ENCODE measurements at regions not wholly inside any gene's neighbourhood (a gene's known extent, or its start where the extent isn't known, plus 50 kb on each side); places are given as distances from the start of the nearest gene placed in this dataset.
"Not testable (repeated sequence)": the region's sequence is repeated elsewhere in the genome, so short reads cannot be mapped to it uniquely, and the experiment has no call there.

DNA sequence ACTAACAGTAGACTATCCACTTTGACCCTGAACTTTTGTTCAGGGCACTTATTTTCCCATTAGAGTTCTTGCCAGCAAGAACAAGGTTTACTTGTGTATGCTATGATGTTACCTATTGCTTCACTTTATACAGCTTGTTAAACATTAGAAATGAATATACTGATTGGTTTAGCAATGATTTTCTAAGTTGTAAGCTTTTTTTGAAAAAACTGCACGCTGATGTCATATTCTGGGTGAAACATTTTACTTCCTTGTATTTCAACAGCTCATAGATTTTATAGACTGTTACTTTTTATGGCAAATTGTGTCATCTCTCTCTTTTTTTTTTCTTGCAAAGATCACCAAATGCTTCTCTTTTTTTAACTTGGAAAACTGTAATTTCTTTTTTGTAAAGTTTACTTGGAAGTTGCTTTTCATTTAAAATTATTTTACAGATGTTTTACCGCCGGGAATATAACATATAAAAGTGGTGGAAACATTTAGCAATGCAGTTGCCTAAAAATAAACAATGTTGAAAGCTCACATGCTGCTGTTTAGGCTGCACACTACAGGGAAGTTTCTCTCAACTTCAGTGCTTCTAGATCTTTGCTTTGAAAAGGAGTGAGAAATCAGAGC, 215.3 kb upstream of the NFIA start:
- H3K27ac ChIP-seq, result no peak overlapping the region
- peak; percentile 26 for DNase-seq (ENCODE audit: low read depth, low spot score)

DNA sequence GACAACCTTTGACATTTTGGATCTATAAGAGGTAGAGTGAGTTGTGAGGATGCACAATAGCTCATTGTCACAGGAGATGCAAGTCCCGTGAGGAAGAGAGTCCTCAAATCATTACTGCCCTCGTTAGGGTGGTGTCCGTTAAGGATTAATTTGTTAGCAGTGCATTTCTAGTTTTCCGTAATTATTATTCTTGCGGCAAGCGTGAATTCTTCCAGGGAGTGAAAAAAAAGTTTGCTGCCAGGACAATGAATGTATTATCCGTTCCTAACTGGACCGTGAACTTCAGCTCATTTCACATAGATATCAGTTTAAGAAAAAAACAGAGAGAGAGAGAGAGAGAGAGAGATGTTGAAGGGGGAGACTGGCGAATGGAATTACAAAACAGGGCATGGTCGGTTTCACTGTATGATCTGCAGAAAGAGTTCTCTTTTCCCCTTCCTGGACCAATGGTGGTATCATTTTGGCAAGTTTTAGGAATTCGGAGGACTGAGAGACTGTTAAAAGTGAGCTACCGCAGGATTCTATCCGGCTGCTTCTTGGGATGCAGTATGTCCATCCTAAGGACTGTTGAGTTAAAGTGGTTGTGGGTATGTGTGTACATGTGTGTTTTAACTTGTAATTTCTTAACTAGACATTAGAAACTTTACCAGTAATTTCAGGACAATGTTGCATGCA, 216.0 kb upstream of the NFIA start:
- DNase-seq (ENCODE audit: low read depth, low spot score), result no peak
- H3K27ac ChIP-seq, result no peak overlapping the region

DNA sequence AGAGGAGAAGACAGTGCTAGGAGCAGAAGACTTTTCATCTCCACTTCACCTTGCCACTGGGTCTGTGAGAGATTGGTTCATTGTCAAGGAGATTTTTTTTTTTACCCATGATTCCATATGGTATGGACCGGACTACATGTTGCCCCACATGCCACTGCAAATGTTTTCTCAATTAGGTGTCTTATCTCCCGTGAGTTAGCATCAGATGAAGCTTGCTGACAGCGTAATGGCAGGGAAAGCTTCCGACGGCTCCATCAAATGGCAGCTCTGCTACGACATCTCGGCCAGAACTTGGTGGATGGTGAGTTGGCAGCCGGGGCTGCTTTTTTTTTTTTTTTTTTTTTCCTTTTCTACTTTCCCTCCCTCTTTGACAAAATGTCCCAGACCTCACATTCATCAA, 217.2 kb upstream of the NFIA start:
- no peak overlapping the region for H3K27ac ChIP-seq
- no peak for DNase-seq (ENCODE audit: low read depth, low spot score)

DNA sequence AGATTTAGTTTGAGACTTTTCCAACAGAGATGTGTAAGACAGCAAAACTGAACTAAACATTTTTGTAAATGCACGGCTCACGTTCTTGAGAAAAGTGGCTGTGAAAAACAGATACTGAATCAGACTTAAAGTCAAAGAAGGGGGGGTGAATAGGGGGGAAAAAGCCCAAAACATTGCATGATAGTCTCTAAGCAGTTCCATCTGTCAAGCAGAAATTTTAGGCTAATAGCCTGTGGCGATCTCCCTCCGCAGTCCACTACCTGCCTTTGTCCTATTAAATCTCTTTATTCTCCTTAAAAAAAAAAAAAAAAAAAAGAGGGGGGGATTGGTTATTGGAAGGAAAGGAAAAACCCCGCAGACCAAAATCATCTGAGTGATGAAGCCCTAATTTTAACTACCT, 217.6 kb upstream of the NFIA start:
- no peak for DNase-seq (ENCODE audit: low read depth, low spot score)
- no peak overlapping the region for H3K27ac ChIP-seq

DNA sequence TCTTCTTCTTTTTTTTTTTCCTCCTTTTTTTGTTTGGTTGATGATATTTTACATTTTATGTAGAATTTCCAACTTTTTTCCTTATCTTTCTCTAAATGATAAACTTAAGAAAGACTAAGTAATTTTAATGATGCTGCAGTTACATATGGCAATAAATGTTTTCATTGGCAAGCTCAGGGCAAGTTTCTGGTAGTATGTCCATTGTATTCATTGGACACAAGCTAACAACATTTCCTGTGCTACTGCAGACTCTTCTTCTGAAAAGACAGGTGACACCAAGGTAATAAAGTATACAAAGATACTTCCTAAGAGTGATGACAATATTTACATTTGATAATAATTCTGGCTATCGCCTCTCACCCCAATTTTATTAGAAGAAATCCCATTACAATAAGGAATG, 219.2 kb upstream of the NFIA start:
- H3K27ac ChIP-seq, result no peak overlapping the region
- DNase-seq (ENCODE audit: low read depth, low spot score), result no peak

DNA sequence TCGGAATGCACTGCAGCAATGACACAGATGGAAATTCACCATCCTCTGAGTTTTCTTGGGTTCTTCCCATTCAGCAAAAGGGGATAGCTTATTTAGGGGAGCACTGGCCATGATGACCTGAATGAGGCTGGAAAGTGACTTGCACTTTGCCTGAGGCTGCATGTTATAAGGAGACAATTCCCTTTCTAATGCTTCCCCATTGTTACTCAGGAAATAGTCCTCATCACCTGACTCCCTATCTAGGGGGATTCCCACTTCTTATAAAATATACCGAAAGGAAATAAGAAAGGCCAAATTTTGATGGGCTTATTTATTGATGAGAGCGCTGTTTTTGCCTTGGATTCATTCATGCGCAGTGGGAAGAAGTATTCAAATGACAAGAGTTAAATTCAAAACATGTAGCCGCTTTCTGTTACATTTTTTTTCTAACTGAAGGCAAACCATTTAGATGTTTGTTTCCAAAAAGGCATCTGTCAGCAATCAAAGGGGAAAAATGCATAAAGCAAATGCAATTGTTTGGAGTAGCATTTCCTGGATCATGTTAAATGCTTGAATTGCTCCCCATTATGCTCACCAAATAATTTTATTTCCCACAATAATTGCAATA, 220.3 kb upstream of the NFIA start:
- no peak for DNase-seq (ENCODE audit: low read depth, low spot score)
- H3K27ac ChIP-seq, result no peak overlapping the region

DNA sequence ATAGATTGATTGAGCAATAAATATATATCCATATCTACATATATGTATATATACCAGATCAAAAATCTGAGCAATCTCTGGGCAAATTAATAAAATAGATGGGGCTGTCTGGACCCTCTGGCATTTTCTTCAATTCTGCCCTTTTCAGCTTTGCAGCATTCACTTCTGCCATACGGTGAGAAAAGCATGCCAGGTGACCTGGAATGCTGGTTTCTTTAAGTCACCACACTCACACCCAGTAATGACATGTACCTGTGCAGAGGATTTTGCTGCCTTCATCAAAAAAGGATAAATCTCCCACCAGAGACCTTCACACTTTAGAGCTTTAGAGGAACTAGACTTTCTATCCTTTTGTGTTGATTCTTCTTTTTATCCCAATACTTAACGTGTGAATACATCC, 223.2 kb upstream of the NFIA start:
- no peak overlapping the region for H3K27ac ChIP-seq

DNA sequence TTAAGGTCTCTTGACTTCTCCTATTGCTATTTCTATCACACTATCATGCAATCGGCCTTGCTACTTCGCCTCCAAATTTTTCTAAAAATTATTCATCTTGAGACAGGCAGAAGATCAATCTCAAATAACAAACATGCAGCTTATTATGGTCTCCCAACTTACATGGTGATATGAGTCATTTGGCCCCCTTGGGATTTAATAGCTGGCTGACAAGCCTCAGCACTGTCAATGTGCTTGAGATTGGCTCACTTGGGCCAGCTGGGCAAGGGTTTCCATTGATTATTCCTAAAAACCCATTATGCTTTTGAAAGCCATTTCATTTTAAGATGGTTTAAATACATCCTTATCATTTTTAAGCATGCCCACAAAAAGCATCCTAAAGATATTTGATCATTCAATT, 224.5 kb upstream of the NFIA start:
- DNase-seq (ENCODE audit: low read depth, low spot score), result no peak
- no peak overlapping the region for H3K27ac ChIP-seq

More for the DNA sequence above, 223.2 kb upstream of the NFIA start:
- no peak for DNase-seq (ENCODE audit: low read depth, low spot score)

DNA sequence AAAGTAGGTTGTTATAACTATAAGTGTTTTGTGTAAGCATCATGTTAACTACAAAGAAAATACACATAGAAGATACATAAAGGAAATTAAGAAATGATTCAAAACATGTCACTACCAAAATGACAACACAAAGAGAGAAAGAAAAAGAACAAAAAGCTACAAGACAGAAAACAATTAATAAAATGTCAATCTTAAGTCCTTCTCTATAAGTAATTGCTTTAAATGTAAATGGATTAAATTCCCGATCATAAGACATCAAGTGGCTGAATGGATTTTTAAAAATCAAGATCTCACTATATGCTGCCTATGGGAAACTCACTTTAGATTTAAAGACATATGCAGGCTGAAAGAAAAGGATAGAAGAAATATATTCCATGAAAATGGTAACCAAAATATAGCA, 232.3 kb upstream of the NFIA start:
- no peak overlapping the region for H3K27ac ChIP-seq
- DNase-seq (ENCODE audit: low read depth, low spot score), result no peak

DNA sequence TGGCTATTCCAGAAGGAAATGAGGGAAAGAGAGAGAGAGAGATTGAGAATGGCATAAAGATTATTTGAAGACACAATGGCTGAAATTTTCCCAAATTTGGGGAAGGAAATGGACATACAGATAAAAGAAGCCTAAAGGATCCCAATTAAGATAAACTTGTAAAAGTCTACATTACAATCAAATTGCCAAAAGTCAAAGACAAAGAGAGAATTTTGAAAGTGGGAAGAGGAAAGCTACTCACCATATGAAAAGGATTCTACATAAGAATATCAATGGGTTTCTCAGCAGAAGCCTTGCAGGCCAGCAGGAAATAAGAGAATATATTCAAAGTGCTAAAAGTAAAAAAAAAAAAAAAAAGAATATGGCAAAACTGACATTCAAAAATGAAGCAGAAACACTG, 233.0 kb upstream of the NFIA start:
- H3K27ac ChIP-seq, result no peak overlapping the region
- no peak for DNase-seq (ENCODE audit: low read depth, low spot score)

DNA sequence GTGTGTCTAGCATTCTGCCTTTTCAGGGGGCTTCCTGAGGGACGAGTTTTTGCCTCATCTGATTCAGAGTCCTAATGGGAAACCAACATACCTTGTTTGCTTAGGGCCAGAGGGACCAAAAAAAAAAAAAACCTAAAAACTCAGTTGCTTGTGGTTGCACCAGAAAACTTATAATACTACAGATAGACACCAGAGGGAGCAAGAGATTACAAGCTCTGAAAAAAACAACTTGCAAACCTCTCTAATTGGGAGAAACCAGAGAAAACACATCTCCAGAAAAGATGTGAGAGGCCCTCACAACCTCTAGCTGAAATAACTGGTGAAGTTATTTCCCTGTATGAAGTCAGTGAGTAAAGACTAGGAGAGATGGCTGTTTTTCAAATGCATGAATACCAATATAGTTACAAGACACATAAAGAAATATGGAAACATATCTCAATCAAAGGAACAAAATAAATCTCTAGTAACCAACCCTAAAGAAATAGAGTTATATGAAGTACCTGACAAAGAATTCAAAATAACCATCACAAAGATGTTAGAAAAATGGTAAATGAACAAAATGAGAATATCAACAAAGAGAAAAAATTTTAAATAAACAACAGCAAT, 233.7 kb upstream of the NFIA start:
- DNase-seq (ENCODE audit: low read depth, low spot score), result no peak
- no peak overlapping the region for H3K27ac ChIP-seq

DNA sequence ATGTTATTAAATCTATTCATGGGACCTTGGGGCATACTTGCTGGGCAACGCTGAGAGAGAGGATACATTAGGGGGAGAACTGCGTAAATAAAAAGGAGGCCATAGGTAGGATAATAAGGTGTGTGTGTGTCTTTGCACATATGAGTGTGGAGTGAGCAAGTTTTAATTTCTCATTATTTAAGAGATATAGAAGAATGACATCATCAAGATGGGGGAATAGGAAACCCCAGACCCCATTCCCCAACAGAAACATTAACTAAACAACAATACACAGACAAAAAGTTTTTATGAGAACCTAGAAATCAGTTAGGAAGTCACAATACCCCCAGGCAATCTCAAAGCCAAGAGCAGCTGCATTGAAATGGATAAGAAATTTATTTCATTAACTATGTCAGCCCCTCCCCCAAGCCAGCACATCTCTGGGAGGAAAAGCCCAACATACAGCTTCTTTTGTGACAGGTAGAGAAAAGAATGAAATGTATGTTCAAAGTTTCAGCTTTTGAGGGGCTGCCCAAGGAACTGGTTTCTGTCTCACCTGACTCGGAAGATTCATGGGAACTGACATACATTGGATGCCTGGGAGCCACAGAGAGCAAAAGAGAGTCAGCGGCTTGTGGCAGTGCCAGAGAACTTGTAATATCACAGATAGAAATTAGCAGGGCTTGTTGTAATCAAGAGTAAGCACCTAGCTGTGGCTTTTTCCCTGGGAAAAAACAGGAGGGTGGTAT, 234.3 kb upstream of the NFIA start:
- no peak overlapping the region for H3K27ac ChIP-seq
- no peak for DNase-seq (ENCODE audit: low read depth, low spot score)

DNA sequence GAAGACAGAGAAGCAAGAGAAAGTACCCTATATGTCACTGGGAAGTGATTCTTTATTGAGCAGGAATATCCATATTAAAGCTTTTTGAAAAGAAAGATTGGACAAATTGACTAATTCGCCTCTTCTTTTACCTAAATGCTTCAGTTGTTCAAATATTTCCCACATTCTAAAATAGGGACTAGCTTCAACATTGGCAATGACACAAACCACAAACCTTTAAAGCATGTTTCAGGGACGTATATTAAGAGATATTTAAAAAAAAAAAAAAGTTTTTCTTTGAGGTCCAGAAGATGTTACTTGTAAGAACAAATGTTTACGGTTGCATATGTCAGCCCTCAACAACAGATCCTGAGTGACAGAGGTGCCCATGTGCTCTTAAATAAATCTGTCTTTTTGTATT, 235.0 kb upstream of the NFIA start:
- DNase-seq (ENCODE audit: low read depth, low spot score), result no peak

DNA sequence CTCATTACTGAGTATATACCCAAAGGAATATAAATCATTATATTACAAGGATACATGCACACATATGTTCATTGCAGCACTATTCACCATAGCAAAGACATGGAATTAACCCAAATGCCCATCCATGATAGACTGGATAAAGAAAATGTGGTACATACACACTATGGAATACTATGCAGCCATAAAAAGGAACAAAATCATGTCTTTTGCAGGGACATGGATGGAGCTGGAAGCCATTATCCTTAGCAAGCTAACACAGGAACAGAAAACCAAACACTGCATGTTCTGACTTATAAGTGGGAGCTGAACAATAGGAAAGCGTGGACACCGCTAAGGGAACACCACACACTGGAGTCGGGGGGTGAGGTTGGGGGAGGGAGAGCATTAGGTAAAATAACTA, 236.7 kb upstream of the NFIA start:
- not testable (repeated sequence) for DNase-seq (ENCODE audit: low read depth, low spot score); H3K27ac ChIP-seq

More for the DNA sequence above, 235.0 kb upstream of the NFIA start:
- no peak overlapping the region for H3K27ac ChIP-seq

DNA sequence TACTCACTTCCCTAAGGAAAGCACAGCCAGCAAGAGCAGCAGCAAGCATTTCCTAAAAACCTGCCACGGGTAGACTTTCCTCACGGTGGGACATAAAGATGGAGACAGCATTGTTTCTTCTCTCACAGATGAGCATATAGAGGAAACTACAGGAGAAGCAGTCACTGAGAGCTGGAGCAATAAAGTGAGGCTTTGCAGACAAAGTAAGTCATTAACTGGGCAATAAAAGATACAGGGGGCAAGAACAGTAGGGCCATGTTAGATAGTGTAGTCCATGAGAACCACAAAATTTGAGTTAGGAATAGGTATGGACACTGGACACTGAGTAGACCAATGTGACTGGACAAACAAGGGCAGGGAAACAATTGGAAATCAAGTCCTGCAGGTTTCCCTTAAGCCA, 240.1 kb upstream of the NFIA start:
- DNase-seq (ENCODE audit: low read depth, low spot score), result no peak
- no peak overlapping the region for H3K27ac ChIP-seq

DNA sequence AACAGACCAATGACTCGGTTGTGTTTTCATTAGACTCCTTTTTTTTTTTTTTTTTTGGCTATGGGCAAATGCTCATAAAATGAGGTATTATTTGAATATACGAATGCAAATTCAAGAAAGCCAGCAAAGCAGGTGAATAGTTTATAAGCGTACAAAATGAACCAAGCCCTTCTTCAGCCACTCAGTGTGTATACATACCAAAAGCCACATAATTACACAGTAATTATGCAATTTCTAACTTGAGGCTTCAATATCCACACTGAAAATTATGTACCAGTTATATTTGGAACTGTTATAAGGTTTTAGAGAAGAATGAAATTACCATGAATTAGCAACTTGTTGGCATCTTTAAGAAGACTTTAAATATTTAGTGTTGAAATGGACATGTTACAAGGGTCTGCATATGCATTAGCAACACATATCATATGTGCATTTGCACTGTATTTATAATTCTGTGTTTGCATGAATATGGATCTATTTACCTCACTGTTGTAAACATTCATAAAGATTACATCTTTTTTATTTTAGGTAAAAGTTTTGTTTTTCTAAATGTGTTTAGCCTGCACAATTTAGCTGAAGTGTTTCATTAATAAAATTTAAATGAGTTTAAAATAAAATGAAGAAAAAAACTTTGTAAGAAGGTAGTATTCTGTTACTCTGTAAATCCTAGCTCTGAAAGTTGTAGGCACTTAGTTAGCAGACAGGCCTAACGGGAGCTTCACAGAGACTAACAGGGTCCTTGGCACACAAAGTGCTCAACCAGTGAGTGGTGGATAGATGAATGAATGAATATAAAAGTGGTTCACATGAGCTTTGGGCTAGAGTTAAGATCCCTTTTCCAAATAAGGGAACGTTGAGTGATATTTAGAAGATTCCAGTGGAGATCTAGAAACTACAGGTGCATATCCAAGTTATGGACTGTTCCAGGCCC, 241.0 kb upstream of the NFIA start:
- no peak for DNase-seq (ENCODE audit: low read depth, low spot score)
- H3K27ac ChIP-seq, result no peak overlapping the region

DNA sequence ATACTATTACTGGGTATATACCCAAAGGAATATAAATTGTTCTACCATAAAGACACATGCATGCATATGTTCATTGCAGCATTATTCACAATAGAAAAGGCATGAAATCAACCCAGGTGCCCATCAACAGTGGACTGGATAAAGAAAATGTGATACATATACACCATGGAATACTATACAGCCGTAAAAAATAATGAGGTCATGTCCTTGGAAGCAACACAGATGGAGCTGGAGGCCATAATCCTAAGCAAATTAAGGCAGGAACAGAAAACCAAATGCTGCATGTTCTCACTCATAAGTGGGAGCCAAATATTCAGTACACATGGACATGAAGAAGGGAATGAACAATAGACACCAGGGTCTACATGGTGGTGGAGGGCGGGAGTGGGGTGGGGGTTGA, 241.9 kb upstream of the NFIA start:
- not testable (repeated sequence) for DNase-seq (ENCODE audit: low read depth, low spot score); H3K27ac ChIP-seq

DNA sequence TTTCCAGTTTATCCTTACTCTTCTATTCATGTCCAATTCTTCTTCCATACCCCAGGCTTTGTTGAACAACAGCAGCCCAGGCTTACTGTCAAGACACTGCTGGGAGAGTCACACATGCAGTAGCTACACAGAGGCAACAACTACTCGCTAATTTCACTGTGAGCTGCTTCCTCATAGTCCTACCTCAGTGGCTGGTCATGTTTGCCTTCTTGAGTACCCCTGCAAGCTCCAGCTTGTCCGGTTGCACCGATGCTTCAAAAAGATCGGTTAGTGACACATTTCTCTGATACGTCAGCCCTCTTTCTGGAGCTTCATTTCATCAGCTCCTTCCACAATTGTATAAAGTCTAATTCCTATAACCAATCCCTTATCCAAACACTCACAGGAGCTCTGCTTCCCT, 246.7 kb upstream of the NFIA start:
- peak overlapping the region; percentile 53 for H3K27ac ChIP-seq
- peak; percentile 83 for DNase-seq (ENCODE audit: low read depth, low spot score)

DNA sequence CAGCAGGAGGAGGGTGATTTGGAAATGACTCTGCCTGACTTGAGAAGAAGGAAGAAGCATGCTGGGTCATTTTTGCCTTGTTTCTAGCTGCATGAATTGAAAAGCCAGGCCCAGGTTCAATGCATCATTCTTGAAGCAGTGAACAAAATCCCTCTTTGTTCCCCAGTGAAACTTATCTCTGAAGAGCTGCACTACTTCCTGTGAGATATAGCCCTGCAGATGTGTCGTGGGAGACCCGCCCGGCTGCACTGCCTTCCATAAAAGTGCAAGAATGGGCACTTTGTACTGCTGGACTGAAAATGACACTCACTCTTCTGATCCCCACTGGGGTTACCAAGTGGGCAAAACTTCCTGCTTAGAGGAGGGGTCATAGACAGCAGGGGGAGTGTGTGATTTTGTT, 249.2 kb upstream of the NFIA start:
- no peak overlapping the region for H3K27ac ChIP-seq
- no peak for DNase-seq (ENCODE audit: low read depth, low spot score)

DNA sequence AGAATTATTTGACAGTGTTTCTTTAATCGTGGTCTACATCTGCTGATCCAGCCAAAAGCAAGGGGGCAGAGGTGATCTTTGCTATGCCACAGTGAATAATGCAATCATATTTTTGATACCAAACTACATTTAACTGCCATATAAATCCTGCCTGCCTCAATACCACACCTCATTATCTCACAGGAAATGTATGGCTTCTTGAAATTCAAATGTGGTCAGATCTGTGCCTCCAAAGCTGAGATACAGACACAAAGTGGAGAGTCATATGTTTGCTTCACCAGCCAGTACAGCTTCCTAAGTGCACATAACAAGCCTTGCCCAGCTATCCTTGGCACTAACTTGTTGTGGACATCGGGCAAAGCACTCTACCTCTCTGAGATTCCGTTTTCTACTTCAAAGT, 250.0 kb upstream of the NFIA start:
- H3K27ac ChIP-seq, result no peak overlapping the region
- DNase-seq (ENCODE audit: low read depth, low spot score), result no peak

Data from epithelial cell of prostate (primary cell).